ENCODE measurements at regions not wholly inside any gene's neighbourhood (a gene's known extent, or its start where the extent isn't known, plus 50 kb on each side); places are given as distances from the start of the nearest gene placed in this dataset.

- no peak for DNase-seq (ENCODE audit: low read depth in 2 of 2)
Measured at GRCh38 chr15:96415513-96416217, 85.2 kb downstream of the NR2F2 start.

- DNase-seq (ENCODE audit: low read depth in 2 of 2), result no peak
Measured at GRCh38 chr15:96416218-96416933, 85.9 kb downstream of the NR2F2 start.

GRCh38 chr15:96416934-96417759, 86.6 kb downstream of the NR2F2 start:
- DNase-seq (ENCODE audit: low read depth in 2 of 2), result no peak

- no peak for DNase-seq (ENCODE audit: low read depth in 2 of 2)
Measured at GRCh38 chr15:96417760-96418130, 87.2 kb downstream of the NR2F2 start.

GRCh38 chr15:96418146-96418545, 87.6 kb downstream of the NR2F2 start:
- DNase-seq (ENCODE audit: low read depth in 2 of 2), result no peak

- DNase-seq (ENCODE audit: low read depth in 2 of 2), result no peak
Measured at GRCh38 chr15:96421178-96421601, 90.7 kb downstream of the NR2F2 start.

GRCh38 chr15:96422125-96422524, 91.6 kb downstream of the NR2F2 start:
- DNase-seq (ENCODE audit: low read depth in 2 of 2), result no peak

- no peak for DNase-seq (ENCODE audit: low read depth in 2 of 2)
Measured at GRCh38 chr15:96424674-96425073, 94.2 kb downstream of the NR2F2 start.

GRCh38 chr15:96428742-96429141, 98.2 kb downstream of the NR2F2 start:
- DNase-seq (ENCODE audit: low read depth in 2 of 2), result no peak

- no peak for DNase-seq (ENCODE audit: low read depth in 2 of 2)
Measured at GRCh38 chr15:96431786-96432185, 101.3 kb downstream of the NR2F2 start.

- no peak for DNase-seq (ENCODE audit: low read depth in 2 of 2)
Measured at GRCh38 chr15:96435022-96435421, 104.5 kb downstream of the NR2F2 start.

GRCh38 chr15:96435841-96436240, 105.3 kb downstream of the NR2F2 start:
- DNase-seq (ENCODE audit: low read depth in 2 of 2), result no peak

- no peak for DNase-seq (ENCODE audit: low read depth in 2 of 2)
Measured at GRCh38 chr15:96440978-96441377, 110.5 kb downstream of the NR2F2 start.

GRCh38 chr15:96442076-96442475, 111.6 kb downstream of the NR2F2 start:
- no peak for DNase-seq (ENCODE audit: low read depth in 2 of 2)

GRCh38 chr15:96444865-96445264, 114.4 kb downstream of the NR2F2 start:
- DNase-seq (ENCODE audit: low read depth in 2 of 2), result no peak

- DNase-seq (ENCODE audit: low read depth in 2 of 2), result no peak
Measured at GRCh38 chr15:96448923-96449322, 118.4 kb downstream of the NR2F2 start.

- DNase-seq (ENCODE audit: low read depth in 2 of 2), result no peak
Measured at GRCh38 chr15:96457841-96458240, 127.3 kb downstream of the NR2F2 start.

GRCh38 chr15:96460106-96460505, 129.6 kb downstream of the NR2F2 start:
- no peak for DNase-seq (ENCODE audit: low read depth in 2 of 2)

- DNase-seq (ENCODE audit: low read depth in 2 of 2), result no peak
Measured at GRCh38 chr15:96462768-96463750, 132.6 kb downstream of the NR2F2 start.

GRCh38 chr15:96466389-96466947, 136.0 kb downstream of the NR2F2 start:
- DNase-seq (ENCODE audit: low read depth in 2 of 2), result no peak

- no peak for DNase-seq (ENCODE audit: low read depth in 2 of 2)
Measured at GRCh38 chr15:96468036-96468435, 137.5 kb downstream of the NR2F2 start.
